ENCODE measurements at regions not wholly inside any gene's neighbourhood (a gene's known extent, or its start where the extent isn't known, plus 50 kb on each side); places are given as distances from the start of the nearest gene placed in this dataset.

- H3K79me2 ChIP-seq (ENCODE audit: control insufficient read depth in 1 of 2, insufficient read depth in 2 of 2, low read length in 2 of 2): no peaks in the 10 kb centered on the region
- no peak overlapping the region for H2AFZ ChIP-seq (ENCODE audit: low read length)
- 88% methylated on average over 5 of the region's 5 CpGs; no CpG with 5 or more reads in 1 of the 2 experiments for WGBS, 2 experiments (ENCODE audit: extremely low coverage in 1 of 2, insufficient coverage in 1 of 2, insufficient read length in 1 of 2, insufficient replicate concordance in 2 of 2, low coverage in 1 of 2, low lambda C conversion rate in 2 of 2, missing lambda C conversion rate in 1 of 2)
- no peak overlapping the region for H3K23ac ChIP-seq (ENCODE audit: insufficient read length)
- no peak for DNase-seq (ENCODE audit: low read depth in 1 of 2, low spot score in 2 of 2)
- H3K9me3 ChIP-seq (ENCODE audit: insufficient read depth in 2 of 2, low read depth in 1 of 2, low read length in 1 of 2): no peaks in the 10 kb centered on the region
- no peak overlapping the region for H3K9ac ChIP-seq (replicated peaks in 1 of 4; ENCODE audit: extremely low read depth in 1 of 4, low read depth in 3 of 4, low read length in 3 of 4)
- H2BK15ac ChIP-seq (ENCODE audit: low read length): no peak overlapping the region
- no peak overlapping the region for H2AK5ac ChIP-seq (ENCODE audit: low read depth, low read length)
- H3K23me2 ChIP-seq (ENCODE audit: low read depth, low read length): no peaks in the 10 kb centered on the region
- no peaks in the 10 kb centered on the region for H3K36me3 ChIP-seq (ENCODE audit: control insufficient read depth in 2 of 4, insufficient read depth in 4 of 4, low read length in 3 of 4)
- H4K91ac ChIP-seq (replicated peaks; ENCODE audit: insufficient read length, low read length): no peak overlapping the region
- no peaks in the 10 kb centered on the region for H4K20me1 ChIP-seq (replicated peaks in 1 of 2; ENCODE audit: control insufficient read depth in 1 of 2, insufficient read depth in 2 of 2, low read length in 2 of 2)
- H3K27me3 ChIP-seq (replicated peaks in 1 of 4; ENCODE audit: control insufficient read depth in 3 of 4, extremely low read depth in 1 of 4, insufficient read depth in 3 of 4, low read length in 3 of 4): no peaks in the 10 kb centered on the region; a peak in 1 of 7 replicates
- H2BK12ac ChIP-seq (ENCODE audit: low read depth, low read length): no peak overlapping the region
- H3K4me3 ChIP-seq (ENCODE audit: extremely low read depth in 1 of 4, insufficient read depth in 2 of 4, low read depth in 3 of 4, low read length in 4 of 4): no peak overlapping the region
- H3K4me1 ChIP-seq (replicated peaks in 1 of 4; ENCODE audit: control insufficient read depth in 3 of 4, insufficient read depth in 4 of 4, low read length in 3 of 4): no peaks in the 10 kb centered on the region
- H4K8ac ChIP-seq (ENCODE audit: extremely low read depth, insufficient read depth, low read length): no peak overlapping the region
- H4K5ac ChIP-seq (ENCODE audit: insufficient read length, low read depth, low read length): no peak overlapping the region
- H3K79me1 ChIP-seq (ENCODE audit: low read depth, low read length): no peaks in the 10 kb centered on the region
- no peak overlapping the region for H3K4me2 ChIP-seq (ENCODE audit: insufficient read depth in 1 of 2, low read depth in 2 of 2, low read length in 2 of 2)
- H3K18ac ChIP-seq (ENCODE audit: extremely low read depth, low read length): no peak overlapping the region
- POLR2A ChIA-PET (ENCODE audit: partially characterized antibody): no interaction called here
- FAIRE-seq: no peak
- no peak overlapping the region for H2BK120ac ChIP-seq (replicated peaks; ENCODE audit: low read depth, low read length)
- H3K27ac ChIP-seq (ENCODE audit: low read depth, low read length): no peak overlapping the region
- CTCF ChIA-PET (ENCODE audit: partially characterized antibody): no interaction called here
- no peak overlapping the region for H2BK5ac ChIP-seq (ENCODE audit: low read depth, low read length)
- no peak overlapping the region for H3K56ac ChIP-seq (replicated peaks; ENCODE audit: insufficient read length, low read depth, low read length)
- no peak overlapping the region for H3K4ac ChIP-seq (replicated peaks; ENCODE audit: insufficient read length, low read depth, low read length)
- H3K14ac ChIP-seq (ENCODE audit: insufficient read length): no peak overlapping the region
- no peak overlapping the region for H2BK20ac ChIP-seq (ENCODE audit: low read length)
- TF ChIP-seq TAF1 (IDR thresholded peaks at IDR 0.05; ENCODE audit: low read depth, low read length) (no peak), KDM1A (IDR thresholded peaks at IDR 0.05; ENCODE audit: borderline replicate concordance, low read length) (no peak), MAFK (IDR thresholded peaks at IDR 0.05; ENCODE audit: low read depth, low read length) (no peak), GTF2F1 (IDR thresholded peaks at IDR 0.05; ENCODE audit: borderline replicate concordance, low read depth, low read length) (no peak), SP4 (IDR thresholded peaks at IDR 0.05; ENCODE audit: low read length) (no peak), SAP30 (IDR thresholded peaks at IDR 0.05; ENCODE audit: insufficient read depth, insufficient replicate concordance, low read length) (no peak), CHD2 (IDR thresholded peaks at IDR 0.05; ENCODE audit: low read length) (no peak), RNF2 (IDR thresholded peaks at IDR 0.05; ENCODE audit: borderline replicate concordance, low read depth, low read length, missing control alignments, poor library complexity, severe bottlenecking) (no peak), CEBPB (IDR thresholded peaks at IDR 0.05; ENCODE audit: low read depth, low read length) (no peak), SUZ12 (IDR thresholded peaks at IDR 0.05; ENCODE audit: low read length) (no peak), HDAC2 (IDR thresholded peaks at IDR 0.05; ENCODE audit: borderline replicate concordance in 1 of 2, low read depth in 2 of 2, low read length in 2 of 2) (no peak), SRF (IDR thresholded peaks at IDR 0.05; ENCODE audit: low read depth, low read length) (no peak), ZNF274 (IDR thresholded peaks at IDR 0.05; ENCODE audit: borderline replicate concordance, extremely low read depth, low read length) (no peak)
Measured at GRCh38 chr2:362924-363323, 75.0 kb upstream of the ALKAL2 start.
